GM12878 (cell line): ENCODE measurements at regions not wholly inside any gene's neighbourhood (a gene's known extent, or its start where the extent isn't known, plus 50 kb on each side); places are given as distances from the start of the nearest gene placed in this dataset.

Experiments used
- ATAC-seq: fragments of 200-7000 bp; cut with Tn5 transposase; 3 replicates; pipeline ENCODE4 v1.9.1; 2020; ENCODE audit warnings: mild to moderate bottlenecking, moderate library complexity
- BruUV-seq: library from RNA; stranded (reverse); fragments of 400-500 nt; replicated peaks from 2 replicates; lab custom pipeline; 2021; lab: Mats Ljungman, UMichigan
- CTCF ChIA-PET: fragments of 300-600 bp; sonication (Branson Sonifier 250); formaldehyde crosslinking; extraction: SDS; loops from one replicate; lab custom pipeline; 2021; ENCODE audit warnings: inconsistent platforms; lab: Yijun Ruan, JAX
- POLR2A ChIA-PET: fragments of 350-600 bp; formaldehyde crosslinking; extraction: SDS; loops from one replicate; lab custom pipeline; 2021; ENCODE audit warnings: inconsistent platforms; lab: Charles Lee
- RAD21 ChIA-PET: fragments of 300-600 bp; sonication (Branson Sonifier 250); formaldehyde crosslinking; loops from one replicate; lab custom pipeline; 2023; ENCODE audit warnings: antibody characterized with exemption; ENCODE audit not compliant: unreplicated experiment; lab: Charles Lee
- SMC1A ChIA-PET: fragments of 300-600 bp; sonication (Branson Sonifier 250); formaldehyde crosslinking; loops from one replicate; lab custom pipeline; 2023; ENCODE audit not compliant: unreplicated experiment, uncharacterized antibody; lab: Charles Lee
- DNase-seq: peaks from one replicate; pipeline ENCODE4 v3.0.0-alpha.2; 2011; ENCODE audit warnings: low read depth, low spot score
- FAIRE-seq: peaks from 3 replicates; lab custom pipeline; 2011; peaks lifted over from hg19 to GRCh38; lab: Jason Lieb, UNC
- H2AFZ ChIP-seq: 2 replicates; pipeline ENCODE4 v1.6.0; 2011; ENCODE audit warnings: low read depth, low read length, control low read depth; ENCODE audit not compliant: control insufficient read depth
- H3K27ac ChIP-seq: 2 replicates; pipeline ENCODE4 v1.5.1; 2011; ENCODE audit warnings: control low read depth; ENCODE audit not compliant: control insufficient read depth, insufficient read depth
- H3K27me3 ChIP-seq, 2 experiments: replicated peaks in 1 of 2; 2 replicates each; pipeline versions ENCODE4 v1.6.0 to v1.6.1; 2011; ENCODE audit warnings: low read length in 1 of 2; ENCODE audit not compliant: control insufficient read depth in 2 of 2, insufficient read depth in 2 of 2
- H3K36me3 ChIP-seq, 2 experiments: 2 replicates each; pipeline ENCODE4 v1.5.1; 2011; ENCODE audit warnings: low read length in 1 of 2; ENCODE audit not compliant: control insufficient read depth in 2 of 2, insufficient read depth in 2 of 2
- H3K4me1 ChIP-seq: 2 replicates; pipeline ENCODE4 v1.6.1; 2011; ENCODE audit warnings: mild to moderate bottlenecking, low read length, moderate library complexity, mixed read lengths; ENCODE audit not compliant: control insufficient read depth, insufficient read depth
- H3K4me2 ChIP-seq: 2 replicates; pipeline ENCODE4 v1.6.0; 2011; ENCODE audit warnings: control low read depth; ENCODE audit not compliant: control insufficient read depth, insufficient read depth
- H3K4me3 ChIP-seq: fragments of 200-600 bp; sonication (generic); 2 replicates; pipeline ENCODE4 v1.5.1; 2016
- H3K79me2 ChIP-seq: 2 replicates; pipeline ENCODE4 v1.6.0; 2011; ENCODE audit warnings: low read length; ENCODE audit not compliant: control insufficient read depth, insufficient read depth
- H3K9ac ChIP-seq: 2 replicates; pipeline ENCODE4 v1.8.0; 2011; ENCODE audit warnings: low read length, control low read depth, mixed read lengths; ENCODE audit not compliant: control insufficient read depth, insufficient read depth
- H3K9me3 ChIP-seq: replicated peaks from 3 replicates; pipeline ENCODE4 v1.5.1; 2011; ENCODE audit warnings: mild to moderate bottlenecking, low read length; ENCODE audit not compliant: control insufficient read depth, insufficient read depth
- H4K20me1 ChIP-seq: 2 replicates; pipeline ENCODE4 v1.6.0; 2011; ENCODE audit not compliant: control insufficient read depth, insufficient read depth
- ATF3 ChIP-seq: IDR thresholded peaks from 2 replicates; pipeline ENCODE4 v1.6.1; 2011; ENCODE audit warnings: low read depth, mild to moderate bottlenecking, low read length, moderate library complexity, borderline replicate concordance; ENCODE audit errors: extremely low read depth
- CEBPB ChIP-seq, 2 experiments: fragments of 150-350 bp in 1 of 2; IDR thresholded peaks; 2 replicates each; pipeline ENCODE4 v1.6.1; 2012 to 2014; ENCODE audit warnings: low read depth in 2 of 2, low read length in 2 of 2, borderline replicate concordance in 1 of 2, inconsistent platforms in 1 of 2
- CEBPZ ChIP-seq: fragments of 150-350 bp; IDR thresholded peaks from 2 replicates; pipeline ENCODE4 v1.6.1; 2016; ENCODE audit warnings: low read depth, low read length
- NFYA ChIP-seq: IDR thresholded peaks from 2 replicates; pipeline ENCODE4 v1.6.1; 2011; ENCODE audit warnings: low read depth, mild to moderate bottlenecking, low read length, improper control_type of control experiment, borderline replicate concordance
- POU2F2 ChIP-seq: IDR thresholded peaks from 3 replicates; pipeline ENCODE4 v1.6.1; 2011; ENCODE audit warnings: low read depth, mild to moderate bottlenecking, low read length, borderline replicate concordance
- RAD21 ChIP-seq: IDR thresholded peaks from 2 replicates; pipeline ENCODE4 v1.6.1; 2011; ENCODE audit warnings: mild to moderate bottlenecking, low read depth, low read length, moderate library complexity; ENCODE audit not compliant: insufficient read depth
- RELA ChIP-seq: fragments of 450-650 bp; IDR thresholded peaks from 2 replicates; pipeline ENCODE4 v1.8.0; 2014; ENCODE audit warnings: borderline replicate concordance; ENCODE audit not compliant: partially characterized antibody
- SMAD1 ChIP-seq: fragments of 450-650 bp; IDR thresholded peaks from 2 replicates; pipeline ENCODE4 v1.6.1; 2018; ENCODE audit warnings: mild to moderate bottlenecking, low read depth; ENCODE audit not compliant: partially characterized antibody
- ZBTB4 ChIP-seq: fragments of 450-650 bp; formaldehyde crosslinking; IDR thresholded peaks from 2 replicates; pipeline ENCODE4 v1.4.0; 2022; ENCODE audit warnings: mild to moderate bottlenecking, moderate library complexity
- ZNF687 ChIP-seq: fragments of 450-650 bp; IDR thresholded peaks from 2 replicates; pipeline ENCODE4 v1.6.1; 2017; ENCODE audit warnings: mild to moderate bottlenecking, moderate library complexity
- WGBS: methylation state at CpG from one replicate; pipeline ENCODE4 v1.1.6; 2016; ENCODE audit warnings: low lambda C conversion rate; ENCODE audit not compliant: insufficient replicate concordance, insufficient coverage; ENCODE audit errors: missing lambda C conversion rate; 5-methylcytosine and 5-hydroxymethylcytosine counted together
- in situ Hi-C: fragments of 300-500 bp; cut with MboI; formaldehyde crosslinking; loops from 9 replicates; pipeline ENCODE4 v1.14.3; 2018; ENCODE audit warnings: mixed read lengths
- intact Hi-C: fragments of 100-400 bp; cut with micrococcal nuclease; formaldehyde crosslinking; loops from one replicate; pipeline ENCODE4 v1.14.2; 2022; ENCODE audit not compliant: unreplicated experiment

- TF ChIP-seq CEBPZ (no peak), NFYA (no peak)
Measured at GRCh38 chr13:90502153-90502552, 845.3 kb upstream of the MIR17HG start (continued).

- Histone ChIP-seq H3K36me3 (no peaks in the 10 kb centered on the region), H3K9ac (no peak overlapping the region), H3K9me3 (no peaks in the 10 kb centered on the region), H3K4me2 (no peak overlapping the region), H3K27me3 (no peaks in the 10 kb centered on the region), H3K4me3 (no peak overlapping the region), H3K27ac (no peak overlapping the region), H4K20me1 (no peaks in the 10 kb centered on the region), H3K4me1 (no peaks in the 10 kb centered on the region), H2AFZ (no peak overlapping the region), H3K79me2 (no peaks in the 10 kb centered on the region)
- RAD21 ChIA-PET, result no interaction called here
- WGBS, result 0% methylated on average over 2 of the region's 2 CpGs
- no peak for ATAC-seq
- FAIRE-seq, result no peak
- CTCF ChIA-PET, result interaction anchor here (1.0 kb wide), 1 partner anchor 17 kb away, joined by 3 read pairs; no protein-coding TSS in a partner anchor
- intact Hi-C loops, result no loop called here
- SMC1A ChIA-PET, result no interaction called here
- BruUV-seq, result no TSS peak
- no peak for DNase-seq
- POLR2A ChIA-PET, result no interaction called here
- in situ Hi-C loops, result no loop called here
- TF ChIP-seq ZBTB4 (no peak), POU2F2 (no peak), SMAD1 (no peak), RAD21 (no peak), RELA (no peak), ZNF687 (no peak), ATF3 (no peak), CEBPB (IDR thresholded peaks at IDR 0.05; ENCODE audit: borderline replicate concordance in 1 of 2, low read depth in 2 of 2, low read length in 2 of 2) (no peak)
Measured at GRCh38 chr13:90502762-90503161, 844.7 kb upstream of the MIR17HG start.
